K562 (cell line): ENCODE measurements at regions not wholly inside any gene's neighbourhood (a gene's known extent, or its start where the extent isn't known, plus 50 kb on each side); places are given as distances from the start of the nearest gene placed in this dataset.
A peak's percentile ranks its signal among the peaks of the same experiment; 100 is the strongest.

Experiments
- ATAC-seq: fragments of 200-7000 bp; cut with Tn5 transposase; 3 replicates; pipeline ENCODE4 v1.9.1; 2020; ENCODE audit warnings: moderate library complexity
- BruUV-seq: library from RNA; stranded (reverse); fragments of 400-500 nt; replicated peaks from 2 replicates; lab custom pipeline; 2021; lab: Mats Ljungman, UMichigan
- CTCF ChIA-PET: fragments of 300-600 bp; formaldehyde crosslinking; extraction: SDS; loops from one replicate; lab custom pipeline; 2021; ENCODE audit warnings: low intra/inter-chr PET ratio; lab: Yijun Ruan, JAX
- POLR2A ChIA-PET: fragments of 300-600, 350-650 bp; sonication (Branson Sonifier 250); formaldehyde crosslinking; extraction: SDS; loops from one replicate; lab custom pipeline; 2021; ENCODE audit warnings: antibody characterized with exemption, inconsistent platforms; lab: Yijun Ruan, JAX
- DNase-seq, 4 experiments: peaks; one replicate each; pipeline versions ENCODE4 v3.0.0 to v3.0.0-alpha.2; 2011 to 2018; ENCODE audit warnings: low spot score in 3 of 4, mixed read lengths in 3 of 4; ENCODE audit errors: extremely low read depth in 1 of 4
- FAIRE-seq: peaks from 2 replicates; lab custom pipeline; 2011; peaks lifted over from hg19 to GRCh38; lab: Jason Lieb, UNC
- H2AFZ ChIP-seq: 2 replicates; pipeline ENCODE4 v1.6.0; 2011; ENCODE audit warnings: low read depth, low read length, control low read depth, inconsistent platforms
- H3K27ac ChIP-seq: fragments of 200-600 bp; 3 replicates; pipeline ENCODE4 v1.8.0; 2011; ENCODE audit warnings: low read depth, mild to moderate bottlenecking, control low read depth, inconsistent platforms, low read length, moderate library complexity, mixed read lengths; ENCODE audit errors: extremely low read depth
- H3K27me3 ChIP-seq, 2 experiments: fragments of 300-600 bp in 1 of 2; 2 replicates in 1 of 2; 3 replicates in 1 of 2; pipeline versions ENCODE4 v1.6.0 to v1.8.0; 2011; ENCODE audit warnings: inconsistent platforms in 2 of 2, low read length in 2 of 2, mild to moderate bottlenecking in 1 of 2, mixed read lengths in 1 of 2, moderate library complexity in 1 of 2; ENCODE audit not compliant: control insufficient read depth in 2 of 2, insufficient read depth in 2 of 2
- H3K36me3 ChIP-seq: fragments of 300-600 bp; 3 replicates; pipeline ENCODE4 v1.8.0; 2011; ENCODE audit warnings: mild to moderate bottlenecking, low read length, inconsistent platforms; ENCODE audit not compliant: control insufficient read depth, insufficient read depth
- H3K4me1 ChIP-seq, 2 experiments: fragments of 200-600 bp in 1 of 2; replicated peaks in 1 of 2; 2 replicates in 1 of 2; 3 replicates in 1 of 2; pipeline versions ENCODE4 v1.5.1 to v1.8.0; 2011; ENCODE audit warnings: inconsistent platforms in 2 of 2, low read length in 2 of 2, mild to moderate bottlenecking in 1 of 2, mixed read lengths in 1 of 2, moderate library complexity in 1 of 2; ENCODE audit not compliant: control insufficient read depth in 2 of 2, insufficient read depth in 2 of 2
- H3K4me2 ChIP-seq: 2 replicates; pipeline ENCODE4 v1.6.1; 2011; ENCODE audit warnings: low read length, control low read depth, inconsistent platforms, mixed read lengths; ENCODE audit not compliant: insufficient read depth
- H3K4me3 ChIP-seq: fragments of 200-600 bp; sonication (generic), shearing (Covaris generic); 2 replicates; pipeline ENCODE4 v1.5.1; 2016; ENCODE audit warnings: control low read depth, inconsistent platforms
- H3K79me2 ChIP-seq: fragments of 200-600 bp; 3 replicates; pipeline ENCODE4 v1.8.0; 2011; ENCODE audit warnings: low read length, inconsistent platforms; ENCODE audit not compliant: control insufficient read depth, insufficient read depth
- H3K9ac ChIP-seq, 2 experiments: 2 replicates each; pipeline versions ENCODE4 v1.6.0 to v1.6.1; 2011; ENCODE audit warnings: low read depth in 2 of 2, low read length in 2 of 2, control low read depth in 1 of 2, inconsistent platforms in 1 of 2, mild to moderate bottlenecking in 1 of 2, mixed read lengths in 1 of 2; ENCODE audit not compliant: insufficient read depth in 1 of 2
- H3K9me1 ChIP-seq: one replicate; pipeline ENCODE4 v1.6.0; 2011; ENCODE audit warnings: inconsistent platforms, mild to moderate bottlenecking, low read length, moderate library complexity; ENCODE audit not compliant: control insufficient read depth, insufficient read depth
- H3K9me3 ChIP-seq: replicated peaks from 2 replicates; pipeline ENCODE4 v1.5.1; 2011; ENCODE audit warnings: low read depth, low read length, inconsistent platforms; ENCODE audit not compliant: control insufficient read depth, insufficient read depth
- H4K20me1 ChIP-seq: replicated peaks from 2 replicates; pipeline ENCODE4 v1.6.1; 2011; ENCODE audit warnings: low read length, inconsistent platforms, mixed read lengths; ENCODE audit not compliant: control insufficient read depth, insufficient read depth
- CEBPB ChIP-seq: fragments of 450-650 bp; IDR thresholded peaks from 2 replicates; pipeline ENCODE4 v1.6.1; 2016; ENCODE audit warnings: missing genetic modification characterization, missing compliant biosample characterization
- RFX1 ChIP-seq: fragments of 450-650 bp; IDR thresholded peaks from 2 replicates; pipeline ENCODE4 v1.6.1; 2016; ENCODE audit warnings: mild to moderate bottlenecking, moderate library complexity
- ZNF239 ChIP-seq: fragments of 250-450 bp; sonication (Bioruptor Pico); IDR thresholded peaks from 2 replicates; pipeline ENCODE4 v1.4.0; 2020; ENCODE audit warnings: mild to moderate bottlenecking
- ZNF57 ChIP-seq: fragments of 450-650 bp; formaldehyde crosslinking; IDR thresholded peaks from 2 replicates; pipeline ENCODE4 v1.4.0; 2020; ENCODE audit warnings: mild to moderate bottlenecking, moderate library complexity
- ZNF77 ChIP-seq: fragments of 250-450 bp; sonication (Bioruptor Pico); IDR thresholded peaks from 2 replicates; pipeline ENCODE4 v1.5.0; 2020
- WGBS: fragments of 100-300 bp; shearing (Covaris generic); methylation state at CpG from one replicate; pipeline ENCODE4 v1.1.6; 2016; ENCODE audit warnings: low coverage, mixed read lengths; ENCODE audit not compliant: insufficient coverage; ENCODE audit errors: missing lambda C conversion rate; 5-methylcytosine and 5-hydroxymethylcytosine counted together
- in situ Hi-C: fragments of 300-500 bp; cut with MboI; formaldehyde crosslinking; loops from 4 replicates; pipeline ENCODE4 v1.15.0; 2018; ENCODE audit warnings: inconsistent platforms, mixed read lengths
- intact Hi-C: fragments of 100-400 bp; cut with micrococcal nuclease; formaldehyde crosslinking; loops from 2 replicates; pipeline ENCODE4 v1.14.2; 2022

GRCh38 chr11:20251496-20251895, 91.2 kb upstream of the DBX1 start:
- H3K27ac ChIP-seq: no peak overlapping the region
- no peak overlapping the region for H3K4me2 ChIP-seq
- BruUV-seq: no TSS peak
- no peaks in the 10 kb centered on the region for H3K9me3 ChIP-seq
- no peak for DNase-seq
- H3K4me1 ChIP-seq: no peaks in the 10 kb centered on the region
- no peaks in the 10 kb centered on the region for H3K36me3 ChIP-seq
- no peaks in the 10 kb centered on the region; the same call in 1 of the 2 replicates for H4K20me1 ChIP-seq
- CTCF ChIA-PET: no interaction called here
- no peaks in the 10 kb centered on the region for H3K79me2 ChIP-seq
- POLR2A ChIA-PET: interaction anchor here (0.6 kb wide), 1 partner anchor 119 kb away, joined by 3 read pairs; no protein-coding TSS in a partner anchor
- TF ChIP-seq ZNF239 (CRISPR knock-in tag) (peak; percentile 85), ZNF57 (no peak), CEBPB (no peak), RFX1 (no peak)
- TF ChIP-seq, all 486 proteins: peak for 1
- WGBS: 0% methylated on average over 3 of the region's 3 CpGs
- Histone ChIP-seq H3K9ac (no peak overlapping the region), H2AFZ (no peak overlapping the region), H3K9me1 (no peaks in the 10 kb centered on the region), H3K27me3 (peaks cover 0 to 10% of the 10 kb centered on the region in 2 experiments; a peak in 2 of 5 replicates), H3K4me3 (no peak overlapping the region)
- ATAC-seq (no peak), FAIRE-seq (no peak)
- intact Hi-C loops: no loop called here
- in situ Hi-C loops: no loop called here

- intact Hi-C loops: no loop called here
- no peak overlapping the region for H3K9ac ChIP-seq
- H3K79me2 ChIP-seq: no peaks in the 10 kb centered on the region
- no peak for ATAC-seq
- H4K20me1 ChIP-seq: no peaks in the 10 kb centered on the region; the same call in 1 of the 2 replicates
- CTCF ChIA-PET: no interaction called here
- H3K9me3 ChIP-seq: no peaks in the 10 kb centered on the region
- H3K4me2 ChIP-seq: no peak overlapping the region
- H3K4me3 ChIP-seq: no peak overlapping the region
- POLR2A ChIA-PET: interaction anchor here (0.6 kb wide), 1 partner anchor 118 kb away, joined by 3 read pairs; no protein-coding TSS in a partner anchor
- in situ Hi-C loops: no loop called here
- no peak overlapping the region for H2AFZ ChIP-seq
- no peak for TF ChIP-seq ZNF77
- no peak for FAIRE-seq
- BruUV-seq: no TSS peak
- H3K9me1 ChIP-seq: no peaks in the 10 kb centered on the region
- no peaks in the 10 kb centered on the region for H3K4me1 ChIP-seq
- no peak overlapping the region for H3K27ac ChIP-seq
- peaks cover 2 to 16% of the 10 kb centered on the region in 2 experiments; a peak in 3 of 5 replicates for H3K27me3 ChIP-seq
- WGBS: 0% methylated on average over 3 of the region's 3 CpGs
- H3K36me3 ChIP-seq: no peaks in the 10 kb centered on the region
- DNase-seq: no peak
Measured at GRCh38 chr11:20250644-20251247, 90.5 kb upstream of the DBX1 start.
